Esophagus muscularis mucosa (tissue), 4 donors: ENCODE measurements at regions not wholly inside any gene's neighbourhood (a gene's known extent, or its start where the extent isn't known, plus 50 kb on each side); places are given as distances from the start of the nearest gene placed in this dataset.

Experiments
- DNase-seq: peaks from one replicate; pipeline ENCODE4 v3.0.0-alpha.2; 2017; ENCODE audit errors: extremely low spot score
- H3K27ac ChIP-seq, 4 donors: fragments of 200-600 bp; sonication (generic); replicated peaks in 1 of 4; 1 replicate in 3 of 4; 2 replicates in 1 of 4; pipeline ENCODE4 v1.5.1; 2016 to 2019; ENCODE audit warnings: mild to moderate bottlenecking in 1 of 4
- H3K27me3 ChIP-seq, 4 donors: fragments of 200-600 bp; sonication (generic); one replicate each; pipeline versions ENCODE4 v1.5.1 to v1.6.0; 2016 to 2019
- H3K36me3 ChIP-seq, 4 donors: fragments of 200-600 bp; sonication (generic); one replicate each; pipeline ENCODE4 v1.5.1; 2016 to 2019
- H3K4me1 ChIP-seq, 4 donors: fragments of 200-600 bp; sonication (generic); one replicate each; pipeline ENCODE4 v1.5.1; 2016 to 2019
- H3K4me3 ChIP-seq, 4 donors: fragments of 200-600 bp; sonication (generic); 1 replicate in 2 of 4; 2 replicates in 2 of 4; pipeline ENCODE4 v1.5.1; 2016 to 2019; ENCODE audit warnings: mild to moderate bottlenecking in 4 of 4, moderate library complexity in 1 of 4
- H3K9me3 ChIP-seq, 4 donors: fragments of 200-600 bp; sonication (generic); 1 replicate in 3 of 4; 2 replicates in 1 of 4; pipeline ENCODE4 v1.5.1; 2016 to 2019
- CTCF ChIP-seq, 3 experiments: fragments of 200-600 bp in 2 of 3; fragments of 450-650 bp in 1 of 3; sonication (generic) in 2 of 3; IDR thresholded peaks; one replicate each; pipeline ENCODE4 v1.5.1; 2017 to 2019; ENCODE audit warnings: antibody characterized with exemption in 3 of 3, mild to moderate bottlenecking in 2 of 3, moderate library complexity in 1 of 3
- EP300 ChIP-seq: sonication (generic); formaldehyde crosslinking; IDR thresholded peaks from one replicate; pipeline ENCODE4 v1.6.1; 2017; ENCODE audit warnings: antibody characterized with exemption
- POLR2A ChIP-seq: fragments of 450-650 bp; IDR thresholded peaks from one replicate; pipeline ENCODE4 v1.6.1; 2017; ENCODE audit warnings: antibody characterized with exemption, moderate library complexity, mild to moderate bottlenecking, low read depth
- POLR2AphosphoS5 ChIP-seq, 2 donors: sonication (generic); formaldehyde crosslinking; IDR thresholded peaks; one replicate each; pipeline ENCODE4 v1.6.1; 2017; ENCODE audit warnings: antibody characterized with exemption in 2 of 2
- WGBS: methylation state at CpG from one replicate; pipeline ENCODE4 v1.1.5; 2018; 5-methylcytosine and 5-hydroxymethylcytosine counted together
- intact Hi-C: fragments of 100-400 bp; cut with DNase I; formaldehyde crosslinking; loops from one replicate; pipeline ENCODE4 v1.15.1; 2023

- Histone ChIP-seq H3K27ac (no peak overlapping the region), H3K27me3 (no peaks in the 10 kb centered on the region), H3K4me1 (peaks cover 0 to 7% (median 0%) of the 10 kb centered on the region in 4 donors), H3K36me3 (no peaks in the 10 kb centered on the region), H3K4me3 (no peak overlapping the region), H3K9me3 (peaks cover 0 to 2% (median 0%) of the 10 kb centered on the region in 4 donors)
- intact Hi-C loops: no loop called here
- no peak for DNase-seq
- WGBS: 63% methylated on average over 7 of the region's 7 CpGs
- TF ChIP-seq EP300 (no peak), POLR2A (no peak)
Measured at GRCh38 chr2:23322567-23323197, 62.3 kb upstream of the KLHL29 start.

GRCh38 chr2:23323198-23323916 is 61.6 kb upstream of the KLHL29 start:
- no peaks in the 10 kb centered on the region for H3K9me3 ChIP-seq
- peaks cover 0 to 7% (median 0%) of the 10 kb centered on the region in 4 donors for H3K4me1 ChIP-seq
- no peak overlapping the region for H3K4me3 ChIP-seq
- WGBS: 74% methylated on average over 19 of the region's 19 CpGs
- no peak overlapping the region for H3K27ac ChIP-seq
- no peaks in the 10 kb centered on the region for H3K36me3 ChIP-seq
- DNase-seq: no peak
- TF ChIP-seq POLR2A (no peak), CTCF (IDR thresholded peaks at IDR 0.05) (no peak), EP300 (no peak), POLR2AphosphoS5 (IDR thresholded peaks at IDR 0.05) (no peak)
- no peaks in the 10 kb centered on the region for H3K27me3 ChIP-seq
- intact Hi-C loops: no loop called here

DNA sequence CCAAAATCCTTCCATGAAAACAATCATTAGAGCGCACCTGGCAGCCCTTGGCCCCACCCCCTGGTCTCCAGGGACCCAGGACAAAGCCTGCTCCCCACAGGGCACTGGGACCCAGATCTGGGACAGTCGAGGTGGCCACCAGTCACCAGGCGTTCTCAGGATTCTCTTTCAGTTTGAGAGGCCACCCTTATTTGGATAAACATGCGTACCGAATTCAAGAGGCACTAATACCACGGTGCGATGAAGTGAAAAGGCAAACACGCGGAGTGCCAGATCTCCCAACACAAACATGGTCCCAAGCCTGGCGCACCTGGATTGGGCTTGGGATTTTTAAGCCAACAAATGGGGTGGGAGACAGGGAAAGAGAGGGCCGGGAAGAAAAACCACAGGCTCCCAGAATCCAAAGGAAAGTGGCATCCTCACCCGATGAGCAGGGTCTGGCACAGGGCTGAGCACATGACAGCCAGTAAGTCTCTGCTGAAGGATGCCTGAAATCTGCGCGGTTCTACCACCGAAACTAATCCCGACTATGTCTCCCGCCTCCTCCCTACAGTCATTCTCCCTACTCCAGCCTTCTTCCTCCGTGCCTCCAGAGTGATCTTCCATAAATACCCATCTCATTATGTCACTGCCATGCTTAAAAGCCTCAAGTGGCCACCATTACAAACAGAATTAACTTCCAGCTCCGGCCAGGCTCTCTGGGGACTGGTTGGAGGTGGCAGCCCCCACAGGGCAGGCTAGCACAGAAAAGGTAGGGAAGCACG is 60.9 kb upstream of the KLHL29 start:
- Histone ChIP-seq H3K9me3 (no peaks in the 10 kb centered on the region), H3K4me1 (peaks cover 0 to 7% (median 0%) of the 10 kb centered on the region in 4 donors), H3K27ac (no peak overlapping the region), H3K36me3 (no peaks in the 10 kb centered on the region), H3K27me3 (no peaks in the 10 kb centered on the region), H3K4me3 (no peak overlapping the region)
- intact Hi-C loops: no loop called here
- 90% methylated on average over 20 of the region's 20 CpGs for WGBS
- DNase-seq: no peak
- TF ChIP-seq POLR2AphosphoS5 (IDR thresholded peaks at IDR 0.05): no peak
- TF ChIP-seq EP300: no peak
- TF ChIP-seq CTCF (IDR thresholded peaks at IDR 0.05): no peak
- no peak for TF ChIP-seq POLR2A

- DNase-seq: no peak
- H3K9me3 ChIP-seq: no peaks in the 10 kb centered on the region
- no peaks in the 10 kb centered on the region for H3K36me3 ChIP-seq
- H3K4me3 ChIP-seq: no peak overlapping the region
- WGBS: 87% methylated on average over 4 of the region's 4 CpGs
- H3K27ac ChIP-seq: no peak overlapping the region
- TF ChIP-seq POLR2A (no peak), EP300 (no peak), CTCF (IDR thresholded peaks at IDR 0.05) (no peak), POLR2AphosphoS5 (IDR thresholded peaks at IDR 0.05) (no peak)
- intact Hi-C loops: no loop called here
- H3K4me1 ChIP-seq: peaks cover 0 to 7% (median 0%) of the 10 kb centered on the region in 4 donors
- peaks cover 0 to 5% (median 0%) of the 10 kb centered on the region in 4 donors for H3K27me3 ChIP-seq
Measured at GRCh38 chr2:23326330-23326729, 58.6 kb upstream of the KLHL29 start.

DNA sequence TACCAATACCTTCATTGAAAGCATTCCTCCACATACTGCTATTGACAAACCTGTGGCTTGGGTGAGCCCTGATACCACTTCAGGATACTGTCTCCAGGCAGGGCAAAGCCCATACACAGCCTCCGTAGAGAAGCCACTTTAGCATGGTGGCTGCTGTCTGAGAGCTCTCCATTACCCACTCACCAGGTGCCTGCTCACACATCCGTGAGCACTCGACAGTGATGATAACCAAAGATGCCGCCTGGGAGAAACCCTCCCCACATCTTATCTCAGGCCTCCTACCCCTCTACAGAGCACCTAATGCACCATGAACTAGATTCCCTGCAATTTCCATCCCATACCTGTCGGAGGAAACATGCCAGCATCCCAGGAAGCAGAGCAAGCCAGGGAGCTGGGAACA is 57.6 kb upstream of the KLHL29 start:
- H3K36me3 ChIP-seq: no peaks in the 10 kb centered on the region
- TF ChIP-seq POLR2AphosphoS5 (IDR thresholded peaks at IDR 0.05) (no peak), CTCF (IDR thresholded peaks at IDR 0.05) (no peak), EP300 (no peak), POLR2A (no peak)
- H3K9me3 ChIP-seq: no peaks in the 10 kb centered on the region
- intact Hi-C loops: no loop called here
- H3K4me1 ChIP-seq: peaks cover 0 to 7% (median 0%) of the 10 kb centered on the region in 4 donors
- DNase-seq: no peak
- peaks cover 0 to 7% (median 0%) of the 10 kb centered on the region in 4 donors for H3K27me3 ChIP-seq
- no peak overlapping the region for H3K4me3 ChIP-seq
- 85% methylated on average over 5 of the region's 5 CpGs for WGBS
- H3K27ac ChIP-seq: no peak overlapping the region
